OCI-LY7 (cell line): ENCODE measurements at regions not wholly inside any gene's neighbourhood (a gene's known extent, or its start where the extent isn't known, plus 50 kb on each side); places are given as distances from the start of the nearest gene placed in this dataset.

Experiments
- EZH2phosphoT487 ChIP-seq: fragments of 200-600 bp; sonication (generic); IDR thresholded peaks from 2 replicates; pipeline ENCODE4 v1.6.1; 2018; ENCODE audit warnings: low read depth, borderline replicate concordance, mild to moderate bottlenecking, mixed run types, antibody characterized with exemption, low read length, moderate library complexity, mixed read lengths
- TF ChIP-seq, protein P1 (sequence below): fragments of 200-600 bp; sonication (generic); conservative IDR thresholded peaks from 2 replicates; pipeline ENCODE4 v1.5.1; 2014; ENCODE audit warnings: mild to moderate bottlenecking, antibody characterized with exemption, low read length, moderate library complexity, mixed read lengths

DNA sequence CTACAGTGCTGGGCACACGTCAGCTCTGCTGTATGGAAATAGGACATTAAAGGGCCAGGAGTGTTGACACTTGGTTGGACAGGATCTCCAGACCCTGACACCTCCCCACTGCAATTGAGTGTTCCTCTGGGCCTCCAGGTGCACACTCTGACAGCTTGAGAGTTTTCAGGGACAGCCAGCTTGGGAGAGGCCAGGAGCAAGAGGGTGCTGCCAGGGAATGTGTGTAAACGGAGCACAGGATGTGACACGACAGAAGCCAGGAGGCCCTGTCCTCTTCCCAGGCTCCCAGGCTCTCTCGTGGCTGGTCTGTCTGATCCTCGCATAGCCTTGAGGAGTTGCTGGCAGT is 318.1 kb upstream of the HS6ST1 start:
- TF ChIP-seq, protein P1, sequence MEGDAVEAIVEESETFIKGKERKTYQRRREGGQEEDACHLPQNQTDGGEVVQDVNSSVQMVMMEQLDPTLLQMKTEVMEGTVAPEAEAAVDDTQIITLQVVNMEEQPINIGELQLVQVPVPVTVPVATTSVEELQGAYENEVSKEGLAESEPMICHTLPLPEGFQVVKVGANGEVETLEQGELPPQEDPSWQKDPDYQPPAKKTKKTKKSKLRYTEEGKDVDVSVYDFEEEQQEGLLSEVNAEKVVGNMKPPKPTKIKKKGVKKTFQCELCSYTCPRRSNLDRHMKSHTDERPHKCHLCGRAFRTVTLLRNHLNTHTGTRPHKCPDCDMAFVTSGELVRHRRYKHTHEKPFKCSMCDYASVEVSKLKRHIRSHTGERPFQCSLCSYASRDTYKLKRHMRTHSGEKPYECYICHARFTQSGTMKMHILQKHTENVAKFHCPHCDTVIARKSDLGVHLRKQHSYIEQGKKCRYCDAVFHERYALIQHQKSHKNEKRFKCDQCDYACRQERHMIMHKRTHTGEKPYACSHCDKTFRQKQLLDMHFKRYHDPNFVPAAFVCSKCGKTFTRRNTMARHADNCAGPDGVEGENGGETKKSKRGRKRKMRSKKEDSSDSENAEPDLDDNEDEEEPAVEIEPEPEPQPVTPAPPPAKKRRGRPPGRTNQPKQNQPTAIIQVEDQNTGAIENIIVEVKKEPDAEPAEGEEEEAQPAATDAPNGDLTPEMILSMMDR: no peak; the same call in 1 of the 2 replicates
- no peak for TF ChIP-seq EZH2phosphoT487
